HCT116 (cell line): ENCODE measurements at regions not wholly inside any gene's neighbourhood (a gene's known extent, or its start where the extent isn't known, plus 50 kb on each side); places are given as distances from the start of the nearest gene placed in this dataset.

Experiments used
- ATAC-seq: fragments of 200-7000 bp; cut with Tn5 transposase; 2 replicates; pipeline ENCODE4 v1.9.1; 2020; ENCODE audit warnings: mild to moderate bottlenecking, moderate library complexity
- BruUV-seq: library from RNA; stranded (reverse); fragments of 400-500 nt; replicated peaks from 2 replicates; lab custom pipeline; 2021; lab: Mats Ljungman, UMichigan
- CTCF ChIA-PET: fragments of 300-600 bp; sonication (Branson Sonifier 250); formaldehyde crosslinking; loops from one replicate; lab custom pipeline; 2021; ENCODE audit warnings: antibody characterized with exemption; lab: Charles Lee
- POLR2A ChIA-PET: fragments of 300-600, 350-600 bp; sonication (Branson Sonifier 250); formaldehyde crosslinking; loops from one replicate; lab custom pipeline; 2021; ENCODE audit warnings: antibody characterized with exemption; lab: Charles Lee
- RAD21 ChIA-PET, 2 experiments: fragments of 300-600 bp; sonication (Branson Sonifier 250); formaldehyde crosslinking; loops; one replicate each; lab custom pipeline; 2023; ENCODE audit warnings: low total read pairs in 2 of 2; ENCODE audit not compliant: uncharacterized antibody in 2 of 2, unreplicated experiment in 2 of 2, low non-redundant PET in 1 of 2; lab: Charles Lee
- DNase-seq: peaks from one replicate; pipeline ENCODE4 v3.0.0-alpha.2; 2010; ENCODE audit warnings: low read depth, low spot score
- H2AFZ ChIP-seq: fragments of 200-600 bp; shearing (Covaris generic), sonication (generic); 2 replicates; pipeline ENCODE4 v1.6.1; 2017; ENCODE audit warnings: low read depth, mixed run types, mixed read lengths, antibody characterized with exemption, low read length; ENCODE audit not compliant: poor library complexity, severe bottlenecking
- H3K27ac ChIP-seq: 2 replicates; pipeline ENCODE4 v1.5.1; 2012; ENCODE audit warnings: low read depth, low read length
- H3K27me3 ChIP-seq: fragments of 200-600 bp; sonication (generic); 2 replicates; pipeline ENCODE4 v1.6.1; 2016; ENCODE audit warnings: mixed run types, low read length, mixed read lengths; ENCODE audit not compliant: insufficient read depth
- H3K36me3 ChIP-seq, 2 experiments: fragments of 200-500 bp in 1 of 2; fragments of 200-600 bp in 1 of 2; sonication (Bioruptor generic) in 1 of 2; sonication (generic) in 1 of 2; 2 replicates each; pipeline versions ENCODE4 v1.5.1 to v1.6.1; 2014 to 2016; ENCODE audit warnings: low read length in 2 of 2, inconsistent platforms in 1 of 2, mixed read lengths in 1 of 2, mixed run types in 1 of 2; ENCODE audit not compliant: insufficient read depth in 2 of 2, control insufficient read depth in 1 of 2
- H3K4me1 ChIP-seq, 2 experiments: fragments of 200-600 bp in 1 of 2; sonication (generic) in 1 of 2; 2 replicates each; pipeline versions ENCODE4 v1.5.1 to v1.6.1; 2012 to 2017; ENCODE audit warnings: low read length in 2 of 2, inconsistent platforms in 1 of 2, mild to moderate bottlenecking in 1 of 2, mixed read lengths in 1 of 2, mixed run types in 1 of 2, moderate library complexity in 1 of 2; ENCODE audit not compliant: insufficient read depth in 2 of 2, control insufficient read depth in 1 of 2
- H3K4me2 ChIP-seq: fragments of 200-600 bp; sonication (generic); 2 replicates; pipeline ENCODE4 v1.6.1; 2017; ENCODE audit warnings: mixed run types, low read length, mixed read lengths
- H3K4me3 ChIP-seq, 2 experiments: fragments of 200-600 bp in 1 of 2; sonication (generic) in 1 of 2; replicated peaks in 1 of 2; 2 replicates each; pipeline ENCODE4 v1.5.1; 2011 to 2016; ENCODE audit warnings: low read length in 2 of 2, control low read depth in 1 of 2, low read depth in 1 of 2, mild to moderate bottlenecking in 1 of 2, mixed read lengths in 1 of 2, mixed run types in 1 of 2
- H3K79me2 ChIP-seq: fragments of 200-600 bp; sonication (generic); 2 replicates; pipeline ENCODE4 v1.6.1; 2017; ENCODE audit warnings: mild to moderate bottlenecking, mixed run types, low read length, moderate library complexity, mixed read lengths; ENCODE audit not compliant: insufficient read depth
- H3K9ac ChIP-seq: fragments of 200-600 bp; sonication (generic); 2 replicates; pipeline ENCODE4 v1.6.1; 2016; ENCODE audit warnings: low read length, mixed read lengths
- H3K9me2 ChIP-seq: fragments of 200-600 bp; sonication (generic), shearing (Covaris generic); 2 replicates; pipeline ENCODE4 v1.6.1; 2017; ENCODE audit warnings: mixed run types, mild to moderate bottlenecking, moderate library complexity; ENCODE audit not compliant: insufficient read depth
- H3K9me3 ChIP-seq, 2 experiments: fragments of 200-500 bp in 1 of 2; fragments of 200-600 bp in 1 of 2; sonication (Bioruptor generic) in 1 of 2; sonication (generic) in 1 of 2; 2 replicates each; pipeline ENCODE4 v1.6.1; 2014 to 2017; ENCODE audit warnings: low read length in 2 of 2, mixed read lengths in 2 of 2, inconsistent platforms in 1 of 2, low read depth in 1 of 2, mild to moderate bottlenecking in 1 of 2, mixed run types in 1 of 2, moderate library complexity in 1 of 2; ENCODE audit not compliant: control insufficient read depth in 1 of 2, insufficient read depth in 1 of 2
- H4K20me1 ChIP-seq: fragments of 200-600 bp; sonication (generic), shearing (Covaris generic); 2 replicates; pipeline ENCODE4 v1.6.1; 2017; ENCODE audit warnings: mixed run types, mild to moderate bottlenecking, moderate library complexity; ENCODE audit not compliant: insufficient read depth
- EGR1 ChIP-seq: IDR thresholded peaks from 2 replicates; pipeline ENCODE4 v1.6.1; 2012; ENCODE audit warnings: low read depth
- ELF1 ChIP-seq: IDR thresholded peaks from 2 replicates; pipeline ENCODE4 v1.6.1; 2012; ENCODE audit warnings: low read depth, borderline replicate concordance
- EZH2phosphoT487 ChIP-seq: fragments of 200-600 bp; IDR thresholded peaks from 2 replicates; pipeline ENCODE4 v1.6.1; 2018; ENCODE audit warnings: antibody characterized with exemption, borderline replicate concordance
- FOSL1 ChIP-seq: IDR thresholded peaks from 2 replicates; pipeline ENCODE4 v1.6.1; 2012; ENCODE audit warnings: low read depth
- POLR2AphosphoS5 ChIP-seq: IDR thresholded peaks from 2 replicates; pipeline ENCODE4 v1.6.1; 2011; ENCODE audit warnings: mild to moderate bottlenecking, low read depth, low read length, moderate library complexity
- SIN3A ChIP-seq: IDR thresholded peaks from 2 replicates; pipeline ENCODE4 v1.6.1; 2012; ENCODE audit warnings: low read depth
- SP1 ChIP-seq: IDR thresholded peaks from 2 replicates; pipeline ENCODE4 v1.6.1; 2012; ENCODE audit warnings: low read depth
- SRF ChIP-seq: IDR thresholded peaks from 2 replicates; pipeline ENCODE4 v1.6.1; 2012; ENCODE audit warnings: low read depth
- TCF7L2 ChIP-seq: IDR thresholded peaks from 2 replicates; pipeline ENCODE4 v1.7.0; 2011; ENCODE audit warnings: borderline replicate concordance, inconsistent platforms; ENCODE audit not compliant: insufficient read depth, insufficient read length; ENCODE audit errors: extremely low read depth
- ZFX ChIP-seq: fragments of 450-650 bp; IDR thresholded peaks from 2 replicates; pipeline ENCODE4 v1.6.1; 2017
- intact Hi-C: fragments of 100-400 bp; cut with micrococcal nuclease; formaldehyde crosslinking; loops from 2 replicates; pipeline ENCODE4 v1.10.0; 2022
- TF ChIP-seq, protein P1 (sequence below), 3 experiments: fragments of 200-600 bp in 1 of 3; sonication (generic) in 1 of 3; IDR thresholded peaks in 2 of 3; conservative IDR thresholded peaks in 1 of 3; 2 replicates each; pipeline ENCODE4 v1.5.1; 2012 to 2017; ENCODE audit warnings: low read depth in 2 of 3, low read length in 2 of 3, antibody characterized with exemption in 1 of 3, borderline replicate concordance in 1 of 3, control low read depth in 1 of 3, mild to moderate bottlenecking in 1 of 3, mixed read lengths in 1 of 3, mixed run types in 1 of 3, moderate library complexity in 1 of 3; ENCODE audit not compliant: insufficient read depth in 1 of 3

GRCh38 chr21:25459365-25459764, 147.9 kb downstream of the MRPL39 start:
- H3K4me2 ChIP-seq: no peak overlapping the region
- no peaks in the 10 kb centered on the region for H3K9me2 ChIP-seq
- RAD21 ChIA-PET: no interaction called here
- TF ChIP-seq, protein P1, sequence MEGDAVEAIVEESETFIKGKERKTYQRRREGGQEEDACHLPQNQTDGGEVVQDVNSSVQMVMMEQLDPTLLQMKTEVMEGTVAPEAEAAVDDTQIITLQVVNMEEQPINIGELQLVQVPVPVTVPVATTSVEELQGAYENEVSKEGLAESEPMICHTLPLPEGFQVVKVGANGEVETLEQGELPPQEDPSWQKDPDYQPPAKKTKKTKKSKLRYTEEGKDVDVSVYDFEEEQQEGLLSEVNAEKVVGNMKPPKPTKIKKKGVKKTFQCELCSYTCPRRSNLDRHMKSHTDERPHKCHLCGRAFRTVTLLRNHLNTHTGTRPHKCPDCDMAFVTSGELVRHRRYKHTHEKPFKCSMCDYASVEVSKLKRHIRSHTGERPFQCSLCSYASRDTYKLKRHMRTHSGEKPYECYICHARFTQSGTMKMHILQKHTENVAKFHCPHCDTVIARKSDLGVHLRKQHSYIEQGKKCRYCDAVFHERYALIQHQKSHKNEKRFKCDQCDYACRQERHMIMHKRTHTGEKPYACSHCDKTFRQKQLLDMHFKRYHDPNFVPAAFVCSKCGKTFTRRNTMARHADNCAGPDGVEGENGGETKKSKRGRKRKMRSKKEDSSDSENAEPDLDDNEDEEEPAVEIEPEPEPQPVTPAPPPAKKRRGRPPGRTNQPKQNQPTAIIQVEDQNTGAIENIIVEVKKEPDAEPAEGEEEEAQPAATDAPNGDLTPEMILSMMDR (IDR thresholded peaks at IDR 0.05 in 2 of 3, conservative IDR thresholded peaks at IDR 0.05 in 1 of 3; ENCODE audit: borderline replicate concordance in 1 of 3, insufficient read depth in 1 of 3, low read depth in 2 of 3, low read length in 2 of 3): no peak
- no peak for TF ChIP-seq SP1
- TF ChIP-seq EZH2phosphoT487: no peak
- TF ChIP-seq ELF1: no peak
- no peak for TF ChIP-seq SRF
- TF ChIP-seq, all 23 proteins: peak for 0
- H3K79me2 ChIP-seq: no peaks in the 10 kb centered on the region
- CTCF ChIA-PET: no interaction called here
- no peak for ATAC-seq
- H4K20me1 ChIP-seq: no peaks in the 10 kb centered on the region
- no peak overlapping the region for H3K9ac ChIP-seq
- no peaks in the 10 kb centered on the region for H3K9me3 ChIP-seq
- H2AFZ ChIP-seq: no peak overlapping the region
- intact Hi-C loops: no loop called here
- H3K4me3 ChIP-seq: no peak overlapping the region
- H3K27ac ChIP-seq: no peak overlapping the region
- POLR2A ChIA-PET: no interaction called here
- no peak for DNase-seq
- H3K36me3 ChIP-seq: no peaks in the 10 kb centered on the region
- H3K4me1 ChIP-seq: no peaks in the 10 kb centered on the region
- H3K27me3 ChIP-seq: no peaks in the 10 kb centered on the region
- no TSS peak for BruUV-seq

- no TSS peak for BruUV-seq
- H3K9me2 ChIP-seq: no peaks in the 10 kb centered on the region
- H3K27me3 ChIP-seq: no peaks in the 10 kb centered on the region
- no peak for DNase-seq
- TF ChIP-seq TCF7L2 (no peak), EGR1 (no peak), SIN3A (no peak), ZFX (no peak), FOSL1 (no peak), POLR2AphosphoS5 (no peak)
- TF ChIP-seq, protein P1 (IDR thresholded peaks at IDR 0.05 in 2 of 3, conservative IDR thresholded peaks at IDR 0.05 in 1 of 3; ENCODE audit: borderline replicate concordance in 1 of 3, insufficient read depth in 1 of 3, low read depth in 2 of 3, low read length in 2 of 3): no peak
- intact Hi-C loops: no loop called here
- ATAC-seq: no peak
- no peak overlapping the region for H3K27ac ChIP-seq
- CTCF ChIA-PET: no interaction called here
- no peaks in the 10 kb centered on the region for H4K20me1 ChIP-seq
- H3K9me3 ChIP-seq: no peaks in the 10 kb centered on the region
- POLR2A ChIA-PET: no interaction called here
- H3K9ac ChIP-seq: no peak overlapping the region
- no peaks in the 10 kb centered on the region for H3K79me2 ChIP-seq
- H3K4me3 ChIP-seq: no peak overlapping the region
- no peaks in the 10 kb centered on the region for H3K4me1 ChIP-seq
- H3K4me2 ChIP-seq: no peak overlapping the region
- RAD21 ChIA-PET: no interaction called here
- no peak overlapping the region for H2AFZ ChIP-seq
- H3K36me3 ChIP-seq: no peaks in the 10 kb centered on the region
These were observed 148.8 kb downstream of the MRPL39 start for GRCh38 chr21:25458484-25458883.
